VCaP (cell line): ENCODE measurements at regions not wholly inside any gene's neighbourhood (a gene's known extent, or its start where the extent isn't known, plus 50 kb on each side); places are given as distances from the start of the nearest gene placed in this dataset.

Experiments used
- H3K27ac ChIP-seq: fragments of 450-650 bp; 2 replicates; pipeline ENCODE4 v1.5.1; 2017
- TF ChIP-seq, protein P1 (sequence below): fragments of 450-650 bp; conservative IDR thresholded peaks from 2 replicates; pipeline ENCODE4 v1.5.1; 2017; ENCODE audit warnings: mild to moderate bottlenecking, moderate library complexity

DNA sequence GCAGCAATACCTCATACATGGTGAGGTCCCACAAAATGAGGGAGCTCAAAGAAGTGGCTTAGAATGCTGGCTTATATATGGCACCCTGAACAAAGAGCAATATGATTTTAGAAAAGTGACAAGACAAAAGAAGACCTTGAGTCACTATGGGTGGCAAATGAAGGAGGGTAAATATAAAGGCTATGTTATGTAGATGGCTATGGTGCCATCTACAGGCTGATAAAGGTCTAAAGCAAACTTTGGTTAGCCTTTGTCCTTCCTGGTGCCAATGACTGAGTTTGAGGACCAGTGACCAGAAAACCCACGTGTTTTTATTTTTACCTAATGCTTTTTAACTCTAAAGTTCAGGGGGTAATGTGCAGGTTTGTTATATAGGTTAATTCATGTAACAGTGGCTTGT, 151.8 kb downstream of the CCNG2 start:
- TF ChIP-seq, protein P1, sequence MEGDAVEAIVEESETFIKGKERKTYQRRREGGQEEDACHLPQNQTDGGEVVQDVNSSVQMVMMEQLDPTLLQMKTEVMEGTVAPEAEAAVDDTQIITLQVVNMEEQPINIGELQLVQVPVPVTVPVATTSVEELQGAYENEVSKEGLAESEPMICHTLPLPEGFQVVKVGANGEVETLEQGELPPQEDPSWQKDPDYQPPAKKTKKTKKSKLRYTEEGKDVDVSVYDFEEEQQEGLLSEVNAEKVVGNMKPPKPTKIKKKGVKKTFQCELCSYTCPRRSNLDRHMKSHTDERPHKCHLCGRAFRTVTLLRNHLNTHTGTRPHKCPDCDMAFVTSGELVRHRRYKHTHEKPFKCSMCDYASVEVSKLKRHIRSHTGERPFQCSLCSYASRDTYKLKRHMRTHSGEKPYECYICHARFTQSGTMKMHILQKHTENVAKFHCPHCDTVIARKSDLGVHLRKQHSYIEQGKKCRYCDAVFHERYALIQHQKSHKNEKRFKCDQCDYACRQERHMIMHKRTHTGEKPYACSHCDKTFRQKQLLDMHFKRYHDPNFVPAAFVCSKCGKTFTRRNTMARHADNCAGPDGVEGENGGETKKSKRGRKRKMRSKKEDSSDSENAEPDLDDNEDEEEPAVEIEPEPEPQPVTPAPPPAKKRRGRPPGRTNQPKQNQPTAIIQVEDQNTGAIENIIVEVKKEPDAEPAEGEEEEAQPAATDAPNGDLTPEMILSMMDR = peak; percentile 84

DNA sequence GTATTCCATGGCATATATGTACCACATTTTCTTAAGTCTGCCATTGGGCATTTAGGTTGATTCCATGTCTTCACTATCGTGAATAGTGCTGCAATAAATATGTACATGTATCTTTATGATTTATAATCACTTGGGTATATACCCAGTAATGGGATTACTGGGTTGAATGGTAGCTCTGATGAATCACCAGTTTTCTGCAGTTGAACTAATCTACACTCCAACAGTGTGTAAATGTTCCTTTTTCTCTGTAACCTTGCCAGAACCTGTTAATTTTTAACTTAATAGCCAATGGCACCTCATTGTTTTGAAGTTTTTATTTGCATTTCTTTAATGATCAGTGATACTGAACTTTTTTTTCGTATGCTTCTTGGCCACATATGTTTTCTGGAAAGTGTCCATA, 152.5 kb downstream of the CCNG2 start:
- no peak overlapping the region for H3K27ac ChIP-seq
- TF ChIP-seq, protein P1 = no peak

More for the DNA sequence above, 151.8 kb downstream of the CCNG2 start:
- no peak overlapping the region for H3K27ac ChIP-seq

DNA sequence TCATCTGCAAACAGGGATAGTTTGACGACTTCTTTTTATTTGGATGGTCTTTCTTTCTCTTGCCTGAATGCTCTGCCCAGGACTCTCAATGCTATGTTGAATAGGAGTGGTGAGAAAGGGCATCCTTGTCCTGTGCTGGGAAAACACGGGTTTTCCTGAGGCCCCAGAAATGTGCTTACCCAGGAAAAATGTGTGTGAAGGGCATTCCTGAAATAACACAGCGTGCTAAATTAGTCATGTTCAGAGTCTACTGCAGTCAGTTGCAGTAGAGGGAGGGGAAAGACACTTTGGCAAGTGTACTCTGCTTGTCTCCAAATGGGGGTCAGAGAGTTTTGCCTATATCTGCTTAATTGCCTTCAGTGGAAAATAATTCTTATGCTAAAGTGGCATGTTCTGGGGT, 153.9 kb downstream of the CCNG2 start:
- no peak overlapping the region for H3K27ac ChIP-seq
- TF ChIP-seq, protein P1 = no peak

DNA sequence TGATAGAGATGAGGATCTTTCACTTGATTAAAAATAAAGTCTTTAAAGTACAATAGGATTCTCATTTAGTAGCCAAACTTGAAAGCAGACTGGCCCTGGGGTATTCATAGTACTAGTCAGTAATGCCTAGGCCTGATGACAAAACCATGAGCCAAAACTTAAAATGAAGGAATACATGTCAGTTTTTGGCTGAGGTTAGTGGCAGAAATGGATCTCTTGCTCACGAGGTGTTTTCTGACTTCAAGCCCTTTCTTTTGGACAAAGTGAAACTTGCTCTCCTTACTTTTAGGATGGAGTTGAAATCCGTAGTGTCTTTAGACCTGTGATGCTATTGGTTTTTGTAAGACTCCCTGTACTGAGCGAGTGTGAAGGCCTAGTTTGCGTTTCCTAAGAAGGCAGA, 157.7 kb downstream of the CCNG2 start:
- H3K27ac ChIP-seq = no peak overlapping the region
- TF ChIP-seq, protein P1 = no peak

DNA sequence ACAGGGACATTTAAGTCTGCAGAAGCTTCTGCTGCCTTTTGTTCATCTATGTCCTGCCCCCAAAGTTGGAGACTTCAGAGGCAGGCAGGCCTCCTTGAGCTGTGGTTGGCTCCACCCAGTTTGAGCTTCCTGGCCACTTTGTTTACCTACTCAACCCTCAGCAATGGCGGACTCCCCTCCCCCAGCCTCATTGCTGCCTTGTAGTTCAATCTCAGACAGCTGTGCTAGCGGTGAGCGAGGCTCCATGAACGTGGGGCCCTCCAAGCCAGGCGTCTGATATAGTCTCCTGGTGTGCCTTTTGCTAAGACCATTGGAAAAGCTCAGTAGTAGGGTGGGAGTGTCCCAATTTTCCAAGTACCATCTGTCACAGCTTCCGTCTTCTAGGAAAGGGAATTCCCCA, 170.1 kb downstream of the CCNG2 start:
- no peak overlapping the region for H3K27ac ChIP-seq
- TF ChIP-seq, protein P1 = no peak

DNA sequence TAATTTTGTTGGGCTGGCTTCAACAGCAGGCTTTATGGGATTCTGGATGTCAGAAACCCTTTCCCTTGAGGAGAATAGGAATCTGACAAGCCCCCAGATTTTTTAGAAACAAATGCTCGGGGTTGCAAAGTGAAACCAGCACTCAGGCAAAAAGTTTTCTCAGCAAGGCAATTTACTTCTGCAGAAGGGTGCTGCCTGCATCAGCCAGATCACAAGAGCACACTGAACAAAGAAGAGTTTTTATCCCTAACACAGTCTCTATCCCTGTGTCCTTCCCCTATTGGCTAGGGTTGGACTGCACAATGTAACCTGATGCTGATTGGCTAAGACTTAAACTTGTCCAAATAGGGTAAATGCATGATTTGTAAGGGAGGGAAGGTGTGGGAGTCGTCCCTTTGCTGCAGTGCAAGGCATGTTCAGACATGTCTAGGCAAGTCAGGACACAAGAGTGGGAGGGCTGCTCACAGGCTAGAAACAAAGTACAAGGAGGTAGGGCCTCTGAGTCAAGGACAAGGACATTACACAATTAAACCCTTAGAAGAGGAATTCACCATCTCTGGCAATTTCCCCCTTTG, 175.8 kb downstream of the CCNG2 start:
- TF ChIP-seq, protein P1 = no peak
- H3K27ac ChIP-seq = no peak overlapping the region

DNA sequence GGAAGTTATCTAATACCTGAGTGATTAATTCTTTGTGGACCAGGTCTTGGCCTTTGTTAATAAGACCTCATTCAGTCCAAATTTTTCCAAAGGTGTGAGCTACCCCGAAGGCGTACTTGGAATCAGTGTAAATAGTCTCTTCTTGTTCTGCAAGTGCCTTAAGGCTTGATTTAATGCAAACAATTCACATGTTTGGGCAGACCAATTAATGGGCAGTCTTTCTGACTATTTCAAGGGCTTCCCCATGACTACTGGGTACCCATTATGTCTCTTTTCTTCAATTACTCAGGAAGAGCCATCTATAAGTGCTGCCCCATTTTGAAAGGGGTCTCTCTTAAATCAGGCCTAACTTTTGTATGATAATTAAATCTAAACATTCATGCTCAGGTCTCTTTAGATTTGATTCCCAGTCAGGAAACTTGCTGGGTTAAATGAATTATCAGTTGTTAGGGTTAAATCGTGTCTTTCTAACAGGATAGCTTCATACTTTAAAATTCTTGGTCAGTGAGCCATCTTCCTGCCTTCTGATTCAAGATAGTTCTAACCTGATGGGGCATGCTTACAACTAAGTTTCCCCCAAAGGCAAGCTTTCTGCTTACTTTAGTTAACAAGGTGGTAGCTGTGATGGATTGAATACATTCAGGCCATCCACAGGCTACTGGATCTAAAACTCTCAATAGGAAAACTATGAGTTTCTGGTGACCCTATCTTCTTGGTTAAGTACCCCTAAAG, 179.6 kb downstream of the CCNG2 start:
- TF ChIP-seq, protein P1 = no peak
- H3K27ac ChIP-seq = no peak overlapping the region
